ENCODE measurements at regions not wholly inside any gene's neighbourhood (a gene's known extent, or its start where the extent isn't known, plus 50 kb on each side); places are given as distances from the start of the nearest gene placed in this dataset.
"Not testable (repeated sequence)": the region's sequence is repeated elsewhere in the genome, so short reads cannot be mapped to it uniquely, and the experiment has no call there.

DNA sequence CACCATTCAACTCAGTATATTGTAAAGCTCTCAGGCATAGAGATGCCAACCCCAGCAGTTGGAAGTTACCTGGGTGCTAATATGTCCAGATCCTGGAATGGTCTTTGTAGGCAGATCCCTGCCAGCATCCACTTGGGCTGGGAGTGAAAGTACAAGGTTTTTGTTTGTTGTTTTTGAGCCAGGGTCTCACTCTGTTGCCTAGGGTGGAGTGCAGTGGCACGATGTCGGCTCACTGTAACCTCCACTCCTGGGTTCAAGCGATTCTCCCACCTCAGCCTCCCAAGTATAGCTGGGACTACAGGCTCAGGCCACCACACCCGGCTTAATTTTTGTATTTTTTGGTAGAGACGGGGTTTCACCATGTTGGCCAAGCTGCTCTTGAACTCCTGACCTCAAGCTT is 177.6 kb downstream of the IRF8 start:
- H2AFZ ChIP-seq (ENCODE audit: low read length) = no peak overlapping the region
- no peaks in the 10 kb centered on the region for H3K79me2 ChIP-seq (ENCODE audit: low read length)
- H3K36me3 ChIP-seq (ENCODE audit: insufficient read depth, low read length) = no peaks in the 10 kb centered on the region
- H3K27me3 ChIP-seq (ENCODE audit: low read length) = no peaks in the 10 kb centered on the region
- no peak overlapping the region for H3K9ac ChIP-seq (ENCODE audit: low read length)
- no peaks in the 10 kb centered on the region for H3K9me2 ChIP-seq (replicated peaks; ENCODE audit: insufficient read depth, low read length)
- DNase-seq = no peak
- H3K4me2 ChIP-seq (ENCODE audit: low read depth, low read length, poor library complexity, severe bottlenecking) = no peak overlapping the region
- H3K27ac ChIP-seq (ENCODE audit: low read length) = no peak overlapping the region
- no peaks in the 10 kb centered on the region for H3K4me1 ChIP-seq (ENCODE audit: low read length)
- no peaks in the 10 kb centered on the region for H4K20me1 ChIP-seq (ENCODE audit: insufficient read depth, low read depth, low read length)
- no peak overlapping the region for H3K4me3 ChIP-seq (ENCODE audit: low read length)
- no peaks in the 10 kb centered on the region for H3K9me3 ChIP-seq (ENCODE audit: low read length)

- no peaks in the 10 kb centered on the region for H3K4me1 ChIP-seq (ENCODE audit: low read length)
- H3K9ac ChIP-seq (ENCODE audit: low read length) = no peak overlapping the region
- H3K4me2 ChIP-seq (ENCODE audit: low read depth, low read length, poor library complexity, severe bottlenecking) = no peak overlapping the region
- H4K20me1 ChIP-seq (ENCODE audit: insufficient read depth, low read depth, low read length) = no peaks in the 10 kb centered on the region
- no peak overlapping the region for H3K4me3 ChIP-seq (ENCODE audit: low read length)
- H3K27ac ChIP-seq (ENCODE audit: low read length) = no peak overlapping the region
- DNase-seq = no peak
- H2AFZ ChIP-seq (ENCODE audit: low read length) = no peak overlapping the region
- no peaks in the 10 kb centered on the region for H3K27me3 ChIP-seq (ENCODE audit: low read length)
- H3K9me2 ChIP-seq (replicated peaks; ENCODE audit: insufficient read depth, low read length) = no peaks in the 10 kb centered on the region
- H3K9me3 ChIP-seq (ENCODE audit: low read length) = no peaks in the 10 kb centered on the region
- no peaks in the 10 kb centered on the region for H3K79me2 ChIP-seq (ENCODE audit: low read length)
- H3K36me3 ChIP-seq (ENCODE audit: insufficient read depth, low read length) = no peaks in the 10 kb centered on the region
These were observed 178.4 kb downstream of the IRF8 start for GRCh38 chr16:86077243-86077940.

DNA sequence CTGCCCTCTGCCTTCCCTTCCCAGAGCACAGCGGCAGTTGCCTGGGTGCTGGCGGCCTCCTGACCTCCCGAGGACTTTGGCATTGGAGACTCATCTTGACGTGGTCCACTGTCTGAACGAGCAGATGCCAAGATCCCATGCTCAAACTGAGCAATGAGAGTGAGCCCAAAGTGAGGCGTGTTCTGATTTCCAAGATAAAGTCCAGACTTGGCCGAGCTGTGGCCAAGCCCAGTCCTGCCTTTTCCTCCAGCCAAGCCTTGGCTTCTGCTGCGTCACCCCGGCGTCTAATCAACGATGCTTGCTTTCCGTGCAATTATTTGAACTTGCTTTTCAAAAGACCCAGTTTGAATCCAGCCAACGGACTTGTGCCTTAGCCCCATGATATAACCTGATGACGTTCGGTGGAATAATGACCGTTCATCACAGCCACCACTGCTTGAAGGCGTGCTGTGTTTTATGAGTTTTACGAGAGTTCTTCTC is 179.2 kb downstream of the IRF8 start:
- Histone ChIP-seq H3K4me3 (ENCODE audit: low read length) (no peak overlapping the region), H3K79me2 (ENCODE audit: low read length) (no peaks in the 10 kb centered on the region), H3K9me2 (replicated peaks; ENCODE audit: insufficient read depth, low read length) (no peaks in the 10 kb centered on the region), H3K27ac (ENCODE audit: low read length) (no peak overlapping the region), H3K9me3 (ENCODE audit: low read length) (no peaks in the 10 kb centered on the region), H3K4me2 (ENCODE audit: low read depth, low read length, poor library complexity, severe bottlenecking) (no peak overlapping the region), H3K36me3 (ENCODE audit: insufficient read depth, low read length) (no peaks in the 10 kb centered on the region), H3K9ac (ENCODE audit: low read length) (no peak overlapping the region), H3K4me1 (ENCODE audit: low read length) (no peaks in the 10 kb centered on the region), H2AFZ (ENCODE audit: low read length) (no peak overlapping the region), H3K27me3 (ENCODE audit: low read length) (no peaks in the 10 kb centered on the region), H4K20me1 (ENCODE audit: insufficient read depth, low read depth, low read length) (no peaks in the 10 kb centered on the region)
- DNase-seq = no peak

DNA sequence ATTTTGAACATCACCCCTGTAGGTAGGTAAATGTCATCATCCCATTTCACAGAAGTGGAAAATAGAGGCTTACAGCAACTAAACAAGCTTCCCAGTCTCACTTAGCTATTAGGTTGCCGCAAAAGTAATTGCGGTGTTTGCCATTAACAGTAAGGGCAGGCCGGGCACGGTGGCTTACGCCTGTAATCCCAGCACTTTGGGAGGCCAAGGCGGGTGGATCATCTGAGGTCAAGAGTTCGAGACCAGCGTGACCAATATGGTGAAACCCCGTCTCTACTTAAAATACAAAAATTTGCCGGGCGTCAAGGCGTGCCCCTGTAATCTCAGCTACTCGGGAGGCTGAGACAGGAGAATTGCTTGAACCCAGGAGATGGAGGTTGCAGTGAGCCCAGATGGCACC is 179.7 kb downstream of the IRF8 start:
- not testable (repeated sequence) for H3K27ac ChIP-seq (ENCODE audit: low read length); H3K36me3 ChIP-seq (ENCODE audit: insufficient read depth, low read length); H3K9me3 ChIP-seq (ENCODE audit: low read length); H3K9me2 ChIP-seq (replicated peaks; ENCODE audit: insufficient read depth, low read length); H3K4me2 ChIP-seq (ENCODE audit: low read depth, low read length, poor library complexity, severe bottlenecking); H3K27me3 ChIP-seq (ENCODE audit: low read length); H4K20me1 ChIP-seq (ENCODE audit: insufficient read depth, low read depth, low read length); H3K79me2 ChIP-seq (ENCODE audit: low read length); H3K9ac ChIP-seq (ENCODE audit: low read length); H2AFZ ChIP-seq (ENCODE audit: low read length); H3K4me3 ChIP-seq (ENCODE audit: low read length); H3K4me1 ChIP-seq (ENCODE audit: low read length); DNase-seq

- Histone ChIP-seq H3K27me3 (ENCODE audit: low read length) (no peaks in the 10 kb centered on the region), H2AFZ (ENCODE audit: low read length) (no peak overlapping the region), H3K4me3 (ENCODE audit: low read length) (no peak overlapping the region), H4K20me1 (ENCODE audit: insufficient read depth, low read depth, low read length) (no peaks in the 10 kb centered on the region), H3K79me2 (ENCODE audit: low read length) (no peaks in the 10 kb centered on the region), H3K4me2 (ENCODE audit: low read depth, low read length, poor library complexity, severe bottlenecking) (no peak overlapping the region), H3K27ac (ENCODE audit: low read length) (no peak overlapping the region), H3K9me3 (ENCODE audit: low read length) (no peaks in the 10 kb centered on the region), H3K4me1 (ENCODE audit: low read length) (no peaks in the 10 kb centered on the region), H3K36me3 (ENCODE audit: insufficient read depth, low read length) (no peaks in the 10 kb centered on the region), H3K9ac (ENCODE audit: low read length) (no peak overlapping the region), H3K9me2 (replicated peaks; ENCODE audit: insufficient read depth, low read length) (no peaks in the 10 kb centered on the region)
- DNase-seq = no peak
These were observed 180.4 kb downstream of the IRF8 start for GRCh38 chr16:86079255-86079885.

DNA sequence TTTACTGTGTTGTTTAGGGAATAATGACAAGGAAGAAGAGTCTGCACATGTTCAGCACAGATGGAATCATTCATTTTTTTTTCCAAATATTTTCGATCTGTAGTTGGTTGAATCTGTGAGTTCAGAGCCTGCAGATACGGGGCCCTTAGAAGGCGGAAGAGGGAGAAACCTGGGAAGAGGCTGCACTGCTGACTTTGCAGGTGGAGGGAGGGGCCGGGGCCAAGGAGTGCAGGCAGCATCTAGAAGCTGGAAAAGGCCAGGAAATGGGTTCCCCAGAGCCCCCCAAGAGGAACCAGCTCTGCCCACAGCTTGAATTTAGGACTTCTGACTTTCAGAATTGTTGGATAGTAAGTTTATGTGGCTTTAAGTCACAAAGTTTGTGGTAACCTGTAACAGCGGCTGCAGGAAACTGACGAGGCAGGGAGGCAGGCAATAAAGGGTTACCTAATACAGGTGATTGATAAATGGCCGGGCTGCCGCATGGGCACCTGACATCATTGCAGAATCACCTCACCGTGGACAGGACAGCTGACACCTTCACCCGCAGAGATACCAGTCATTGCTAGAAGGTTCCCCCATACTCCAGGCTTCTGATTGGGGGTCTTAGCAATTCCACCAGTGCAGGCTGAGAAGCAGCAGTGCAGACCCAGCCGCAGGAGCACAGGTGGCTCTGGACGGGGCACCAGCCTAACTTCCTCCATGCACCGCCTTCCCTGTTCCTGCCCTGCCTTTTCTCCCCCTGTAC is 181.3 kb downstream of the IRF8 start:
- Histone ChIP-seq H3K79me2 (ENCODE audit: low read length) (no peaks in the 10 kb centered on the region), H3K36me3 (ENCODE audit: insufficient read depth, low read length) (no peaks in the 10 kb centered on the region), H3K9ac (ENCODE audit: low read length) (no peak overlapping the region), H3K4me1 (ENCODE audit: low read length) (no peaks in the 10 kb centered on the region), H3K4me2 (ENCODE audit: low read depth, low read length, poor library complexity, severe bottlenecking) (no peak overlapping the region), H3K4me3 (ENCODE audit: low read length) (no peak overlapping the region), H3K9me3 (ENCODE audit: low read length) (no peaks in the 10 kb centered on the region), H4K20me1 (ENCODE audit: insufficient read depth, low read depth, low read length) (no peaks in the 10 kb centered on the region), H3K9me2 (replicated peaks; ENCODE audit: insufficient read depth, low read length) (no peaks in the 10 kb centered on the region), H3K27me3 (ENCODE audit: low read length) (no peaks in the 10 kb centered on the region), H3K27ac (ENCODE audit: low read length) (no peak overlapping the region), H2AFZ (ENCODE audit: low read length) (no peak overlapping the region)
- no peak for DNase-seq

DNA sequence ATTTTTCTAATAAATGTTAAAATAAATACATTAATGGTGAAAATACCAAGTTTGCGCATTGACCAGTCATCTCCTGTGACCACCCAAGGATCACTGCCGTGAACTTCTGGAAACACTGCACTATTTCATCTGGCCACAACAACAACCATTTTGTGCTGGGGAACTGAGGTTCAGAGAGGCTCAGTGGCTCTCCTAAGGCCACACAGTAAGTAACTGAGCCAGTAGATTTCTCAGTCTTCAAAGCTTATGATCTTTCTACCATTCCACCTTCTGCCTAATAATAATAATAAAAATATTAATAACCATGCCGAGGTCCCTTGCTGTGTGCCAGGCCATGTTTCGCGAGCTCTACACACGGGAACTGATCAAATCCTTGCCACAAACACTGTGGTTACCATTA is 182.0 kb downstream of the IRF8 start:
- H3K36me3 ChIP-seq (ENCODE audit: insufficient read depth, low read length) = no peaks in the 10 kb centered on the region
- no peak overlapping the region for H3K9ac ChIP-seq (ENCODE audit: low read length)
- H3K27me3 ChIP-seq (ENCODE audit: low read length) = no peaks in the 10 kb centered on the region
- no peak overlapping the region for H3K4me3 ChIP-seq (ENCODE audit: low read length)
- H2AFZ ChIP-seq (ENCODE audit: low read length) = no peak overlapping the region
- DNase-seq = no peak
- no peaks in the 10 kb centered on the region for H3K9me2 ChIP-seq (replicated peaks; ENCODE audit: insufficient read depth, low read length)
- H3K9me3 ChIP-seq (ENCODE audit: low read length) = no peaks in the 10 kb centered on the region
- H4K20me1 ChIP-seq (ENCODE audit: insufficient read depth, low read depth, low read length) = no peaks in the 10 kb centered on the region
- H3K4me2 ChIP-seq (ENCODE audit: low read depth, low read length, poor library complexity, severe bottlenecking) = no peak overlapping the region
- no peak overlapping the region for H3K27ac ChIP-seq (ENCODE audit: low read length)
- no peaks in the 10 kb centered on the region for H3K79me2 ChIP-seq (ENCODE audit: low read length)
- no peaks in the 10 kb centered on the region for H3K4me1 ChIP-seq (ENCODE audit: low read length)

DNA sequence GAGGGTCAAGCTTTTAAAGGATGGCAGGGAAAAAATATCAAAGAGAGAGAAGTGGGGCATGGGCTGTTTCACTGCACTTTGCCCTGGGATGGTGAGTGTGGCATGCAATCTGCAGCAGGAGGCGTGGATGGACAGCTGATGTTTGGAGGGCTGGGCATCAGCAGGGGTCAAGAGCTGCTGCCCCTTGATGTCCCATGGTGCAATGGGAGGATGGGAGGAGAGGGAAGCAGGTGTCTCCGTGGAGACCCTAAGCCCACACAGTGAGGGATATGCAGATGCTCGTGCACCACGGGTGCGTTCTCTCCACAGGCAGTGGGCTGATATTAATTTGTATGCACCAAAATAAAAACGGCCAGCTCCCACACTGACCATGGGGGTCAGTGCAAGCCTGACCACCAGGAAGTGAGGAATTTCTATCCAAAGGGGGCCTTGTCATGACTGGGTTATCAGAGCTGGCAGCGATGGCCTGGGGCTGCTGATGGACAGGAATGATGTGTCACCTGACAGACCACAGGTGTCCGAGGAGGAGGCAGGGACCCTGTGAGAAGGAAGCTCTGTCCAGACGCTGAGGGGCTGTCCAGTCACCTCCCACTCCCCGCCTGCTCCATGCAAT is 183.6 kb downstream of the IRF8 start:
- Histone ChIP-seq H3K79me2 (ENCODE audit: low read length) (no peaks in the 10 kb centered on the region), H3K27ac (ENCODE audit: low read length) (no peak overlapping the region), H3K9me3 (ENCODE audit: low read length) (no peaks in the 10 kb centered on the region), H3K4me3 (ENCODE audit: low read length) (no peak overlapping the region), H3K9ac (ENCODE audit: low read length) (no peak overlapping the region), H3K4me1 (ENCODE audit: low read length) (no peaks in the 10 kb centered on the region), H3K9me2 (replicated peaks; ENCODE audit: insufficient read depth, low read length) (no peaks in the 10 kb centered on the region), H2AFZ (ENCODE audit: low read length) (no peak overlapping the region), H4K20me1 (ENCODE audit: insufficient read depth, low read depth, low read length) (no peaks in the 10 kb centered on the region), H3K36me3 (ENCODE audit: insufficient read depth, low read length) (no peaks in the 10 kb centered on the region), H3K4me2 (ENCODE audit: low read depth, low read length, poor library complexity, severe bottlenecking) (no peak overlapping the region), H3K27me3 (ENCODE audit: low read length) (no peaks in the 10 kb centered on the region)
- no peak for DNase-seq
